SK-N-SH treated with all-trans-retinoic acid at 6 μM for 48 hours (cell line): ENCODE measurements at regions not wholly inside any gene's neighbourhood (a gene's known extent, or its start where the extent isn't known, plus 50 kb on each side); places are given as distances from the start of the nearest gene placed in this dataset.

Experiments
- ESRRG ChIP-seq: fragments of 250-450 bp; sonication (Bioruptor Pico); IDR thresholded peaks from 2 replicates; pipeline ENCODE4 v1.6.1; 2021; ENCODE audit warnings: mild to moderate bottlenecking
- GLIS3 ChIP-seq: fragments of 250-450 bp; sonication (Bioruptor Pico); IDR thresholded peaks from 2 replicates; pipeline ENCODE4 v1.5.0; 2020; ENCODE audit warnings: mild to moderate bottlenecking, moderate library complexity
- RARB ChIP-seq: fragments of 250-450 bp; sonication (Bioruptor Pico); IDR thresholded peaks from 2 replicates; pipeline ENCODE4 v1.8.0; 2021; ENCODE audit warnings: mild to moderate bottlenecking, moderate library complexity
- SNAI2 ChIP-seq: fragments of 250-450 bp; sonication (Bioruptor Pico); IDR thresholded peaks from 2 replicates; pipeline ENCODE4 v1.5.0; 2020; ENCODE audit warnings: mild to moderate bottlenecking, moderate library complexity
- TCF4 ChIP-seq: fragments of 250-450 bp; sonication (Bioruptor Pico); IDR thresholded peaks from 2 replicates; pipeline ENCODE4 v1.8.0; 2021; ENCODE audit warnings: mild to moderate bottlenecking, moderate library complexity, borderline replicate concordance
- TOX ChIP-seq: fragments of 250-450 bp; sonication (Bioruptor Pico); IDR thresholded peaks from 2 replicates; pipeline ENCODE4 v1.8.0; 2021; ENCODE audit warnings: mild to moderate bottlenecking, moderate library complexity, borderline replicate concordance
- ZFP3 ChIP-seq: fragments of 250-450 bp; sonication (Bioruptor Pico); IDR thresholded peaks from 2 replicates; pipeline ENCODE4 v1.5.0; 2020; ENCODE audit warnings: mild to moderate bottlenecking, moderate library complexity
- TF ChIP-seq, protein P1 (sequence below): fragments of 250-450 bp; sonication (Bioruptor Pico); IDR thresholded peaks from 2 replicates; pipeline ENCODE4 v1.5.1; 2020; ENCODE audit warnings: low read depth, mild to moderate bottlenecking, moderate library complexity
- TF ChIP-seq, protein P2 (sequence below): fragments of 250-450 bp; sonication (Bioruptor Pico); IDR thresholded peaks from 2 replicates; pipeline ENCODE4 v1.8.0; 2021; ENCODE audit warnings: low read depth, mild to moderate bottlenecking, moderate library complexity, borderline replicate concordance

DNA sequence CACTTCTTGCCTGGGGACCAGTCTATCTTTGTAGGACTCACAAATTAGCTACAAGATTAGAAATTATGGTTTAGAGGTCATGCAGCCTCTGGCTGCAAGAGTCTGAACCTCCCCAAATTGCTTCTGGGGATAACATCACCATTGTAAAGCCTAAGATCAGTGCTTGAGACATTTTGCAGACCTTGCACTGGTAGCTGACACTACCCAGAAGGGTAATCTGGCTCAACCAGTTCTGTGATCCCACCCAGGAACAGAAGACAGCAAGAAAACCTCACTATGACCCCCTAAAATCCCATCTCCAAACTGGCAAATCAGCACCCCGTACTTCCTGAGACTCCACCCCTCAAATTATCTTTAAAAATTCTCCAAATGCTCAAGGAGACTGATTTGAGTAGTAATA is 58.2 kb upstream of the CDK13 start:
- TF ChIP-seq RARB (CRISPR knock-in tag) = no peak
- TF ChIP-seq, protein P1, sequence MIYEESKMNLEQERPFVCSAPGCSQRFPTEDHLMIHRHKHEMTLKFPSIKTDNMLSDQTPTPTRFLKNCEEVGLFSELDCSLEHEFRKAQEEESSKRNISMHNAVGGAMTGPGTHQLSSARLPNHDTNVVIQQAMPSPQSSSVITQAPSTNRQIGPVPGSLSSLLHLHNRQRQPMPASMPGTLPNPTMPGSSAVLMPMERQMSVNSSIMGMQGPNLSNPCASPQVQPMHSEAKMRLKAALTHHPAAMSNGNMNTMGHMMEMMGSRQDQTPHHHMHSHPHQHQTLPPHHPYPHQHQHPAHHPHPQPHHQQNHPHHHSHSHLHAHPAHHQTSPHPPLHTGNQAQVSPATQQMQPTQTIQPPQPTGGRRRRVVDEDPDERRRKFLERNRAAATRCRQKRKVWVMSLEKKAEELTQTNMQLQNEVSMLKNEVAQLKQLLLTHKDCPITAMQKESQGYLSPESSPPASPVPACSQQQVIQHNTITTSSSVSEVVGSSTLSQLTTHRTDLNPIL = no peak
- TF ChIP-seq SNAI2 (CRISPR knock-in tag) = no peak
- no peak for TF ChIP-seq GLIS3 (CRISPR knock-in tag)
- no peak for TF ChIP-seq TOX (CRISPR knock-in tag)
- TF ChIP-seq TCF4 (CRISPR knock-in tag) = no peak
- TF ChIP-seq ZFP3 (CRISPR knock-in tag) = no peak
- TF ChIP-seq, protein P2, sequence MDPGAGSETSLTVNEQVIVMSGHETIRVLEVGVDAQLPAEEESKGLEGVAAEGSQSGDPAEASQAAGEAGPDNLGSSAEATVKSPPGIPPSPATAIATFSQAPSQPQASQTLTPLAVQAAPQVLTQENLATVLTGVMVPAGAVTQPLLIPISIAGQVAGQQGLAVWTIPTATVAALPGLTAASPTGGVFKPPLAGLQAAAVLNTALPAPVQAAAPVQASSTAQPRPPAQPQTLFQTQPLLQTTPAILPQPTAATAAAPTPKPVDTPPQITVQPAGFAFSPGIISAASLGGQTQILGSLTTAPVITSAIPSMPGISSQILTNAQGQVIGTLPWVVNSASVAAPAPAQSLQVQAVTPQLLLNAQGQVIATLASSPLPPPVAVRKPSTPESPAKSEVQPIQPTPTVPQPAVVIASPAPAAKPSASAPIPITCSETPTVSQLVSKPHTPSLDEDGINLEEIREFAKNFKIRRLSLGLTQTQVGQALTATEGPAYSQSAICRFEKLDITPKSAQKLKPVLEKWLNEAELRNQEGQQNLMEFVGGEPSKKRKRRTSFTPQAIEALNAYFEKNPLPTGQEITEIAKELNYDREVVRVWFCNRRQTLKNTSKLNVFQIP (CRISPR knock-in tag) = no peak
- TF ChIP-seq ESRRG = no peak
